GM19395 (cell line): ENCODE measurements at regions not wholly inside any gene's neighbourhood (a gene's known extent, or its start where the extent isn't known, plus 50 kb on each side); places are given as distances from the start of the nearest gene placed in this dataset.

Experiments
- ATAC-seq: cut with Tn5 transposase; IDR thresholded peaks from one replicate; pipeline ENCODE4 v1.9.1; 2021; ENCODE audit warnings: mild to moderate bottlenecking, moderate library complexity; ENCODE audit not compliant: unreplicated experiment

DNA sequence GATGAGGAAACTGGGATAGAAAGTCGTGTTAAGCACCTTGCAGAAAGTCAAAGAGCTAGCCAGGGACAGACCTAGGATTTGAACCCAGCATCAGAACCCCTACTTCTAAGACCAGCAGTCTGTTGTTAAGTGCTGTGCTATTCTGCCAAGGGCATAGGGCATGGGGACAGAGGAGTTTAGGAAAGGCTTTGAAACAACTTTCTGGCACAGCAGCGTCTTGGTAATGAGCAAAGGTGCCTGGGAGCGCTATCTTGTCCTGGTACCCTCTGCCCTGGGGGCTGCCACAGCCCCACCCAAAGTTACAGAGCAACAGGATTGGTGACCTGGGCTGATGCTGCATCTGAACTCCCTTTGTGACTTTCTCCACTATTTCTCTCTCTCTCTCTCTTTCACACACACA, 1108.1 kb downstream of the BCL11B start:
- no peak for ATAC-seq

DNA sequence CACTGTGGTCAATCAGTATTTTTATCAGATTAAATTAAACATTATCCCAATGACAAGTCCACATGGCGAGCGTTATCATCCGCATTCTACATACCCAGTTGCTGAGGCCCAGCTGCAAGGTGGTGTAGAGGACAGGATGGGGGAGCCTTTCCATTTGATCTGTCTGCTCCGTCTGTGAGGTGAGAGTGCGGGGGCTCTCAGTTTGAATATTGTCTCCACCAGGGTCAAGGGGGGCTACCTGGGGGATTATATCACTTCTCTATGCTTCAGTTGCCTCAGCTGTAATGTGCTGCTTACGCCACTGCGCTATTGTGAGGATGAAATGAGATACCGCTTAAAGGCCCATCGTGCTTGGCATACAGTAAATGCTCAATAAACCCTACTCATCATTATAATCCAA, 1106.0 kb downstream of the BCL11B start:
- no peak for ATAC-seq

DNA sequence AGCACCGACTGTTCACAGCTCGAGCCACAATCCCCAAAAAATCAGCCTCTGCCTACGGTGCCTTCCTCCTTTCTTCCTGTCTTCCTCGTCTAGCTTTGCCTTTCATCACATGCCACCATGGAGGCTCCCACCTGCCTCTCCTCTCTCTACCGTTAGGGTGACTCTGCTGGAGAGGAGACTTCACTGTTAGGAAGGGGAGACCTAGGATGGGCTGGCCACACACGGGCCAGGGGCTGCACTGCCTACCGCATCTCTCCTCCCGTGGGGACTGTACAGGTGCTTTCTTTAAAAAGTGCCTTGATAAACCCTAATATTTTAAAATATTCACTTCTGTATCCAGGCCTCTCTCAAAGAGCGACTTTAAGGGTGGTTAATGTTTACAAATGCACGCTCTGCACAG, 1104.7 kb downstream of the BCL11B start:
- ATAC-seq, result no peak

DNA sequence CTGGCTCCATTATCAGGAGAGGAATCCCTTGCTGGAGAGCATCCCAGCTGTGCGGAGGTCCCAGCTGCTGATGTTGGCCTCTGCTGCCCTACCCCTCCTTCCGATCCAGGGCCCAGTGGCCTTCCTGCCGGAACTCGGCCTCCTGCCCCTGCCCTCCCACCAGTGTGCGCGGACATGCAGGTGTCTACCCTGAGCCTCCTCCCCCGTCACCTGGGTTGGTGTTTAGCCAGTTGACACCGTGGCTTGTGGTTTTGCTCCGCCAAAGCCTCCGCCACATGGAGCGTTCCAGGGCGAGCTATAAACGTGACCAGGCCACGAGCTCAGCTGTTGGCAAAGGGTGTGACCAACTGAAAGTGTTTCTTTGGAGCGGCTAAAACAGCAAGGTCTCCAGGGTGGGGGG, 1104.3 kb downstream of the BCL11B start:
- no peak for ATAC-seq

DNA sequence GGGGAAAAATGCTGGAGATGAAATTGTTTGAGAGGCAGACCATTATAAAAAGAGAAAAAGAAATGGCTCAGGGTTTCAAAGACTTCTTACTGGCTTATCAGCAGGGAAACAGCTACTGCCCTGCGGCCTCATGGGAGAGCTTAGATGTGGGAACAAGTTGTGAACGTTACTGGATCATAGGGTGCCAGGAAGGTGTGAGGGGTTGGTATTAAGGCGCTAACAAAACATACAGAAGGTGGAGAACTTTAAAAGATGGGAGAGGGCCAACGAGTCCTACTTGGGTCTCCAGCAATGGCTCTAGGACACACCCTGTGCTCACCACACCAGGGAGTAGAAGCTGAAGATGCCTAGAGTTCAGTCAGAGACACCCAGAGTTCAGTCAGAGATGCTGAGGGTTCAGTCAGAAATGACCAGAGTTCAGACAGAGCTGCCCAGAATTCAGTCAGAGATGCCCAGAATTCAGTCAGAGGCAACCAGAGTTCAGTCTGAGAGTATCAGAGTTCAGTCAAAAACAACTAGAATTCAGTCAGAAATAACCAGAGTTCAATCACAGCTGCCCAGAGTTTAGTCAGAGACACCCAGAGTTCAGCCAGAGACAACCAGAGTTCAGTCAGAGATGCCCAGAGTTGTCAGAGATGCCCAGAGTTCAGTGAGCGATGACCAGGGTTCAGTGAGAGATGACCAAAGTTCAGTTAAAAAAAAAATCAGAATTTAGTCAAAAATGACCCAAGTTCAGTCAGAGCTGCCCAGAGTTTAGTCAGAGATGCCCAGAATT, 1103.6 kb downstream of the BCL11B start:
- no peak for ATAC-seq

DNA sequence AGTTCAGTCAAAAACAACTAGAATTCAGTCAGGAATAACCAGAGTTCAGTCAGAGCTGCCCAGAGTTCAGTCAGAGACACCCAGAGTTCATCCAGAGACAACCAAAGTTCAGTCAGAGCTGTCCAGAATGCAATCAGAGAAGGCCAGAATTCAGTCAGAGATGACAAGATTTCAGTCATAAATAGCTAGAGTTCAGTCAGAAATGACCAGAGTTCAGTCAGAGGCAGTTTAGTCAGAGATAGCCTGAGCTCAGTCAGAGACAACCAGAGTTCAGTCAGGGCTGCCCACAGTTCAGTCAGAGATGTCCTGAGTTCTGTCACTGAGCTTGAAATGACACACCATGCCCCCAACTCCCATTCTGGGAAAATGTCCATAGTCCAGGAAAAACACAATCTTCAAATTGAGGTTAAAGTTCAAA, 1102.8 kb downstream of the BCL11B start:
- no peak for ATAC-seq

DNA sequence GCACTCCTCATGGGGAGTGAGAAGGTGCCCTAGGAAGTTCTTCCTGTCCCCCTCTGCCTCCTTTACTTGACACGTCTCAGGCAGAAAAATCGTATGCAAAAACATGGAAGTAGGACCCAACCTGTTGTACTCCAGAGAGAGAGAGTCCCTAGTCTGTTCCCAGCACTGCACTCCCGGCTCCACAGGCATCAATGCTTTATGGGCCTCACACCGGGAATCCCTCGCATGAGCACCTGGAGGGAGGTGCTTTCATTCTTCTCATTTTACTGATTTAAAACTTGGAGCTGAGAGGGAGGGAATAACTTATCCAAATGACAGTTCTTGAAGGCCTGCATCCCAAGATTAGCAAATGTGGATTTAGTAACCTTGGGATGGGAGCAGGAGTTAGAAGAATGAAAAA, 1101.4 kb downstream of the BCL11B start:
- ATAC-seq, result no peak

DNA sequence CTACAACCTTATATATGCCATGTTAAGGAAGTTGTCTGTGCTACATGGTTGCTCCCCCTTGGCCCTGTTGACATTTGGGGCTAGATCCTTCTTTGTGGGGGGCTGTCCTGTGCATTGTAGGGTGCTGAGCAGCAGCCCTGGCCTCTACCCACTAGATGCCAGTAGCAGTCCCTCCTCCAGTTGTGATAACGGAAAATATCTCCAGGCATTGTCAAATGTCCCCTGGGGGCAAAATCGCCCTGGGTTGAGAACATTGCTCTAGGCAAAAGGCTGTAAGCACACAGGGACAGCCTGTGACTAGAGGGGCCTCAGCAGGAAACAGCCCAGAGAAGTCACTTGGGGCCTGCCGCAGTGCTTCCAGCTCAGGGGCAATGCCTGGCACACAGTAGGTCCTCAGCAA, 1100.3 kb downstream of the BCL11B start:
- no peak for ATAC-seq

DNA sequence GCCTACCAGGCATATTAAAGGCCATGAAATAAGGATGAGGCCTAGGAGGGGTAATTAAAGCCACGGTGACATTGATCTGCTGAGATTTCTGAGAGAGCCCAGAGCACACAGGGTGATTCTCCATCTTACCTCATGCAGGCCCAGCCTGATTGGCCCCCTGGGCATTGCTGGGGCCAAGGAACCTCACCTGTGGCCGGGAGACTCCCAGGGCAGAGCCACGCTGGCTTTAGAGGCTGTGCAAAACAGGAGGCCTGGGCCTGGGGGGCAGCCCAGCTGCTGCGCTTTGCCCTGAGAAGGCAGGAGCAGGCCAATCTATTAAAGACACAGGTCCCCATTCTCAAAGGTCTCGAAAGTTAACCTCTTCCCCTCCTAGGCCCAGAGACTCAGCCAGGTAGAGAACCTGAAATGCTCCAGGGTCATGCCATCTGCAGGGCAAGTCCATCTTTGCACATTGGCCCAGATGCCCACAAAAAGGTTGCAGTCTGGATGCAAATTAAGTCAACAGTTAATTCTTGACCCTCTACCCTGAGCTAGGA, 1099.7 kb downstream of the BCL11B start:
- no peak for ATAC-seq

DNA sequence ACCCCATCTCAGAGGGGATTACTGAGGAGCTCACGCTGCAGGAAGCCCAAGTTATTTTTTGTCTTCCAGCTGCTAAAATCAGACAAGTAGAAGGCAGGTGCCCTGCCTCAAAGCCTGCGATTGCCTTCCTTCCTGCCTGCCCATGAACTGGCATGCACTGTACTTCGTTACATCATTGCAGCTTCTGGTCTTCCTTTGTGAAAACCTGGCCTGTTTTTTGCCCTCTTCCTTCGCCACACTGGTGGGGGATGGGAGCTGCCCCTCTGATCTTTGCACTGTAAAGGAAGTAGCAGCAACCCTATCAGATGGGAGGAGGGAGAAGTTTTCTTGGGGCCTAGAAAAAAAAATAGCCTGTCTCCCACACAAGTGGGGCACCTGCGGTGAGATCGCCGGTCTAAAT, 1098.7 kb downstream of the BCL11B start:
- ATAC-seq, result no peak

DNA sequence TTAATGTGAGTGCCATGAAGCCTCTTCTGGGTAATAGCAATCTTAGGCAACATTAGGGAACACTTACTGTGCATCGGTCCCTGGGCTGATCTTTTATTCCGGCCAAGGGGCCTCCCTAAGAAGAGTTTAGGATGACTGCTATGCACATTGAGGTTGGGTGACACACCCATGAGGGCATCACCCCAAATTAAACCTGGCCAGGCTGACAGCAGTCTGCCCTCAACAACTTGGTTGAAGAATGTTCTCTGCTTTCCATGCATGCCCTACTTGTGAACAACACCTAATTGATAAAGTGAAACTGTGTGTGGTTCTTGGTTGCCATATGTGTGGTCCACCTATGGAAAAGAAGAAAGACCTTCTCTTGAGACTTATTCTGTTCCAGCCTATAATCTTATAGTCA, 1098.0 kb downstream of the BCL11B start:
- ATAC-seq, result no peak

DNA sequence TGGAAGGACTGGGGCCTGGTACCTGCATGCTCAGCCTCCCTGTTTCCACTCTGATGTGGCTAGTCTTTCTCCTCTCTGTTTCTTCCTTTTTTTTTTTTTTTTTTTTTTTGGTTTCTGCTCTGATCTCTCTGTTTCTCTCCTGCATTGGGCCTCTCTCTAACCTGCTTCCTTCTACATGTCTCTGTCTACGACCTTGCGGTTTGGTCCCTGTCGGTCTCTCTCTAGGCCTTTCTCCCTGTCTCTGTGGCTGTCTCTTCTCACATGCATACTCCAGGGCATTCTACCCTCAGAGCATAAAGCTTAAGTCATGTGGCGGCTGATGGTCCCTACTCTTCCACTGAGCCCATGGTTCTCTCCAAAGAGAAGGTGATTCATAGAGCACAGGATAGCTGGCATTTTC, 1096.6 kb downstream of the BCL11B start:
- no peak for ATAC-seq

DNA sequence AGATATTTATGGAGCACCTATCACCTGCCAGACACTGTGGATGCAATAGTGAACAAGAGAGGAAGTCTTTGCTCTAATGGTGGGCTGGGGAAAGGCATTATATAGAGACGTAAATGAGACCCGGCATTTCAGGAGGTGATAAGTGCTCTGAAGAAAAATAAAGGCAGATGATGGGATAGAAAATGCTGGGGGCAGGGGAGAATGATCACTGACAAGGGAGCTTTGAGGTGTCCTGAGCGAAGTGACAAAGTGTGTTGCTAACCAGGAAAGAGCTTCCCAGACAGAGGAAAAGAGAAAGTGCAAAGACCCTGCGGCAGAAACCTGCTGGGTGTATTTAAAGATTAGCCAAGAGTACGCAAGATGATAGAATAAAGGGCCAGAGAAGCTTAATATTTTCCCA, 1096.1 kb downstream of the BCL11B start:
- no peak for ATAC-seq

DNA sequence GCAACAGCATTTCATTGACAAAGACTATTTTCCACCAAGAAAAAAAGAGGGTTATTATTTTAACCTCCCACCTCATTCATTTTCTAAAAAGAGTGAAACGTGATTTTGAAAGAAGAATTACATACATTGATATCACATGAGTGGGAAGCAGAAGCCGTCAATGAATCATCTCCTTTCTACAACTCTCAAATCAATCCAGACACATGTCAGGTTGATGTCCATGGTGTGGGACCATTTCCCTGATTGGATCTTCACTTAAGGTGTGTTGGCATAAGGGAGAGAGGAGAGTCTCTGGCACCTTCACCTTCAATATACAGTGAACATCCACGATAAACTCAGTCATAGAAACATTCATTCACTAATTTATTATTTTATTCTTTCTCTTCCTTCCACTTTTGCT, 1095.1 kb downstream of the BCL11B start:
- ATAC-seq, result no peak

DNA sequence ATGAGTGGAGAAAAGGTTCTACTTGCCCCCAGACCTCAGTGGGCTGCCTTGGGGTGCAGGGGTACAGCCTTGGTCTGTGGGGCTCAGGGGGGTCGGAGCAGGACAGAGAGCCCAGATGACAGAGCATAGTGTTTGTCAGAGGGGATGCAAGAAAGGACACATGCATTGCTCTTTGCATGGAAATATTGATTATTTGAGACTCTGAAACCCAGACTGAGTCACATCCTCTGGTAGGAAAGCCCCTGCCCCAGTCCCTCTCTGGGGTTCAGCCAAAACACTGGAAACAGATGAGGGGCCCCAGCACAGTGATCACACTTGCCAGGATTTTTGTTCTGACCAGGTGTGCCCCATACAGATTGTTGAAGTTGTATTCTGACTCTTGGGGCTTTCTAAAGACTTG, 1094.4 kb downstream of the BCL11B start:
- ATAC-seq, result no peak

DNA sequence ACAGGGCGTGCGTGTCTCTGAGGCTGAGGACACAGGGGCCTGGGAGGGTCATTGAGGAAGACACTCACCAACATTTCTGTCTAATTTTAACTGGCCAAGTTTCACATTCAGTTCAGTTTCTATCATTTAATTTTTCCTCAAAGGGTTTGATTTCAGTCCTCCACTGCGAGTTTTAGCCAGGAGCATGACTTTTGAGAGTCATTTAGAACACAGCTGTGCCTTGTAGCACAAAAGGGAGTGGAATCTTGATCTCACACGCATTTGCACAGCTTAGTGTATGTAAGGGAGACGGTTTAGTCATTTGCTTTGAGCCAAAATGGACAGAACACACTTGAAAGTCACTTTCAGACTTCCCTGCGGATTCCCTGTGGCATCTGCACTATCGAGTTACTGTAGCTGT, 1090.8 kb downstream of the BCL11B start:
- ATAC-seq, result no peak

DNA sequence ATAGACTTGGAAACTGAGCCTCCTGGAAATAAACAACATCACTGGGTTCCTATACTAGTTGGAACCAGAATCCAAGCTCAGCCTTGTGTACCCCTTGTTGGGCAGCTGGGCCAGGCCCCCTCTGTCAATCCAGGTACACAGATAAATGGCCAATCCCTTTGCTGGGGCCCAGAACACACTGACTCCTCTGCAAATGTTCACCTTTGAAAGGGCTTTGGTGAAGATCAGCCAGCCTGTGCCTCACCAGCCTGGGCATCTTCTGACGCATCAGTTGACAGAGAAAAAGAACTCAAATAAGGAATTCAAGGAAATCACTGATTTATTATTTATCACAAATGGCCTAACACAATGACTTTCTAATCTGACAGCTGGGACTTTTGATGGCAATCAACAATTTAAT, 1090.2 kb downstream of the BCL11B start:
- ATAC-seq, result no peak

DNA sequence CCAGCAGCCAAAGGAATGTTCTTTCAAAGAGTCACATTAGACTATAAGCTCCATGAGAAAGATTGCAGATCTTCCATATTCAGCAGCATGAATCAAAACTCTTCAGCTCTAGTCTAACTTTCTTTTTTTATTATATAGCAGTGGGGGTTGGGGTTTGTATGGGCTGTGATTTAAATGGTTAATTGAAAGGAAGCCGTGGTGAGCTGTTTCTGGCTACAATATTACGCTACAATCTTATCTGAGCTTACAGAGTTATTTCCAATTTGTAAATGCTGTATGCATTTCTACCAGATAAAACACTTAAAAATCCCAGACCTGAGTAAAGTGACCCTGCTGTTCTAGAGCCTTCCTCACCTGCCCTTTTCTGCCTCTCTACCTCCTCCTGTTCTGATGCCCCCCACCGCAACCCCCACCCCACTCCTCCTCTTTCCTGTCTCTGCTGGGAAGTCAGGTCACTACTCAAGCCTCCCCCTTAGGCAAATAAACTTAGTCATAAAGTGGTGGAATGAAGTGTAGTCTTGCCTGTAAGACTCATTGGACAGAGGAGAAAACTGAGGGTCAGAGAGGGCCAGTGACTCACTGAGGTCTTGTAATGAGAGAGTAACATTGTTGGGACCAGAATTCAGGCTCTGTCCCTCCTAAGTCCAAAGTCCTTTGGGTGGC, 1089.5 kb downstream of the BCL11B start:
- ATAC-seq, result no peak

DNA sequence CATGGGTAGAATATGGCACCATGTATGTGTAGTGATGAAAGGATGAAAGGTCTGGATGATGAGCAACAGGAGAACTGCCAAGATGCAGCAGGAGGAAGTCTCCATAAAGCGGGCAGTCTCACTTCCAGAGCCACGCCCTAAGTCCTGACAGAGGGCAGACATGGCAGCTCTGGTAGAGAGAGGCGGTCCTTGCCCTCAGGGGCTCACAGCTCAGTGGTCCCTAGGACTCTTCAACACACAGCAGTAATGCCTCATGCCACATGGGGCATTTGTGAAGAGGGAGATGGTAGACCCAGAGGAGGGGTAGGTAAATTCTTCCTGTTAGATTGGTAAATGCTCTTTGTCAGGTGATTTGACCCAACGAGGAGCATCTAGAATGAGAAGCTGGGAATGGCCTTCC, 1088.4 kb downstream of the BCL11B start:
- no peak for ATAC-seq

DNA sequence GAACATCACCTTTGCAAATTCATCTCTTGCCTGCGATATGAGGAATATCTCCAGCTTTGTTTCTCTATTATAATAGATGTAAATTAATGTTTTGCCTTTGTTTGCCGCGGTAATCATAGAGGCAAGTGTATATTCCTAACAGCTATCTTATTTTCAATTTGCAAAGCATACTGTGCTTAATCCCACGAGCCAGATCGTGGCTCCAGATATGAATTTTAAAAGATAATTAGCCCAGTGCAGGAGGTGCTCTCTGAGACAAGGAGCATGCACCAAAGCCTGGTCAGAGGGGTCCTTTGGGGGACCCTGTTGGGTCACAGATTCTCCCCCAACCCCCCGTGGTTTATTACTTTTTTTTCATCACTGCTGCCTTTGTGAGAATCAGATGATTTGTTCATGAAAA, 1087.5 kb downstream of the BCL11B start:
- ATAC-seq, result no peak

DNA sequence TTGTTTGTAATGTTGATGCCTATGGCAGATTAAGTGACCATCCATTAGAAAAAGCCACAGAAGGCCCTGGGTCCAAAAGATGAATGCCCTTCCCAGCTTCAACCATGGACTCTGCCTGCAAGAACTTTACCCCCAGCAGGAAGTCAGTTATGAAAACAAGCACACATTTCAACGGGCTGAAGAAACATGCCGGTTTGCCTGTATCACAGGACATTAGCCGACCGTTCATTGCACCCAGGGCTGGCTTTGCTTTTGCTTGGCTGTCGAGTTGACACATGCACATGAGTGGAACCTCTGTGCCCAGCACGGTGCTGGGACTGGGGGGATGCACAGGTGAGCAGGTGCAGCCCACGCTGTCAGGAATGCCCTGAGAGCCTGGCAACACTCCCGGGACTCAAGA, 1087.0 kb downstream of the BCL11B start:
- no peak for ATAC-seq

DNA sequence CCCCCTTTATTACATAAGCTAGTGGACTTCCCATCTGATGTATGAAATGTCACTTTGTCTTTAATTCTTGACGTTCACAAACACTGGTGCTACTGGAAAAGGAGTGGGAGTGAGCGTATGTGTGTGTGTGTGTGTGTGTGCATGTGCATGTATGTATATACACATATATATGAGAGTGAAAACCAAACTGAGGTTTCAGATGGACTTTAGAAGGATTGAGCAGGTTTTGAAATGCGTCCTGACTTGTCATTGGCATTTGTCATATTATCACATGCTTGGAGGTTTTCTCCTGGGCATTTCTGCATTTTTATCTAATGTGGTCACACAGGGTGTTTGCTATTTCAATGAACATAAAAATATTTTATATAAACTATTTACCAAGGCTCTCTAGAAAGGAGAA, 1085.9 kb downstream of the BCL11B start:
- no peak for ATAC-seq

DNA sequence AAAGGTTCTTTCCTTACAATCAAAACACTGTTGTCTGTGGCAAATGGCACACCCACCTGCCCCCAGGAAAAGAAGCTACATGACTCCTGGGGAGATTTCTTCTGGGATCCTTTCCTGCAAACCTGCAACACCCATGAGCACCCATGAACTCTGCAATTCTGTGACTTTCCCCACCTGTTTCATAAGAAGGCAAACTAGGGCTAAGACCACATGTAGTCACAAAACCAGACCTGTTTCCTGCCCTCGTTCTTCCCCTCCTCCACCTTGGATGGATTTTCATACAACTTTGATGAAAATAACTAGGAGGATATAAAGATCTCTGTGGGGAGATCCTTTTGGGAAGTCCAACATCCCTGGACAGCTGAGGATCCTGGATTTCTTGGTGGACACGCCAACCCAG, 1084.7 kb downstream of the BCL11B start:
- ATAC-seq, result no peak
